ENCODE measurements at regions not wholly inside any gene's neighbourhood (a gene's known extent, or its start where the extent isn't known, plus 50 kb on each side); places are given as distances from the start of the nearest gene placed in this dataset.
A peak's percentile ranks its signal among the peaks of the same experiment; 100 is the strongest.

DNA sequence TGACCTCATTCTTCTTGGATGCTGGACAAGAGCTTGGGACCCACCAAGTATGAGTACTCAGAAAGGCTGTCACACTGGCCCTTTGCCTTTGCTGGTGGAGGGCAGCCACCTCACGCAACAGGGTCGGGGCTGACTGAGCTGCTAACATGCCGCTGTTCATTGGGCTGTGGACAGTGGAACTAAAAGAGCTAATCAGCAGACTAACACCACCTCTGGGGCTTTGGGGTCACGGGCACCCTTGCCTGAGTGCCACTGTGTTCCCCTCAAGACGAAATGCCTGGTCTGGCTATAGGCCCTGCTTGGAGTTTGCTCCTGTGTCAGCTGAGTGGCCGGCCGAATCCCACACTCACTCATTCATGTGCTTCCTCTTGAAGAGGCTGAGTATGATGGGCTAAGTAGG lies 559.6 kb downstream of the SPRY1 start:
- Histone ChIP-seq H2AFZ (no peak overlapping the region), H3K36me3 (ENCODE audit: low read depth) (no peaks in the 10 kb centered on the region), H3K4me1 (ENCODE audit: insufficient read depth) (peaks cover 22% of the 10 kb centered on the region), H3F3A (ENCODE audit: insufficient read depth) (peaks cover 20% of the 10 kb centered on the region), H3K4me2 (ENCODE audit: unreplicated experiment) (no peak overlapping the region), H3K79me2 (ENCODE audit: insufficient read depth) (no peaks in the 10 kb centered on the region), H3K4me3 (no peak overlapping the region), H4K20me1 (ENCODE audit: insufficient read depth) (no peaks in the 10 kb centered on the region), H3K9ac (no peak overlapping the region), H3K9me2 (ENCODE audit: insufficient read depth) (peaks cover 3% of the 10 kb centered on the region; the same call in 1 of the 2 replicates), H3K27me3 (replicated peaks; ENCODE audit: insufficient read depth) (no peaks in the 10 kb centered on the region), H3K27ac (no peak overlapping the region), H3K9me3 (ENCODE audit: low read depth) (no peaks in the 10 kb centered on the region)
- in situ Hi-C loops (cut with MboI), result no loop called here
- no peak for TF ChIP-seq EZH2 (IDR thresholded peaks at IDR 0.05; ENCODE audit: insufficient read depth, poor library complexity, severe bottlenecking)
- TF ChIP-seq EZH2phosphoT487 (IDR thresholded peaks at IDR 0.05; ENCODE audit: insufficient read depth, low read depth), result no peak
- 92 to 98% methylated on average over 7 of the region's 7 CpGs for WGBS, 2 experiments (ENCODE audit: low coverage in 1 of 2, low lambda C conversion rate in 2 of 2, missing lambda C conversion rate in 2 of 2)
- no peak for DNase-seq

- H2AFZ ChIP-seq, result peak overlapping the region; percentile 6; the same call in 1 of the 2 replicates
- H4K20me1 ChIP-seq (ENCODE audit: insufficient read depth), result no peaks in the 10 kb centered on the region
- H3K36me3 ChIP-seq (ENCODE audit: low read depth), result no peaks in the 10 kb centered on the region
- no peak for DNase-seq
- WGBS, 2 experiments (ENCODE audit: low coverage in 1 of 2, low lambda C conversion rate in 2 of 2, missing lambda C conversion rate in 2 of 2), result 30 to 35% methylated on average over 4 of the region's 4 CpGs
- H3F3A ChIP-seq (ENCODE audit: insufficient read depth), result no peaks in the 10 kb centered on the region
- H3K79me2 ChIP-seq (ENCODE audit: insufficient read depth), result no peaks in the 10 kb centered on the region
- no peak overlapping the region for H3K27ac ChIP-seq
- no peak overlapping the region for H3K4me3 ChIP-seq
- no peaks in the 10 kb centered on the region for H3K9me2 ChIP-seq (ENCODE audit: insufficient read depth)
- H3K27me3 ChIP-seq (replicated peaks; ENCODE audit: insufficient read depth), result no peaks in the 10 kb centered on the region
- in situ Hi-C loops (cut with MboI), result no loop called here
- no peak overlapping the region for H3K4me2 ChIP-seq (ENCODE audit: unreplicated experiment)
- no peak for TF ChIP-seq EZH2phosphoT487 (IDR thresholded peaks at IDR 0.05; ENCODE audit: insufficient read depth, low read depth)
- no peak for TF ChIP-seq EZH2 (IDR thresholded peaks at IDR 0.05; ENCODE audit: insufficient read depth, poor library complexity, severe bottlenecking)
- no peak overlapping the region for H3K9ac ChIP-seq
- H3K4me1 ChIP-seq (ENCODE audit: insufficient read depth), result no peaks in the 10 kb centered on the region
- no peaks in the 10 kb centered on the region for H3K9me3 ChIP-seq (ENCODE audit: low read depth)
Measured at GRCh38 chr4:123966990-123967769, 570.6 kb downstream of the SPRY1 start.

- WGBS, 2 experiments (ENCODE audit: low coverage in 1 of 2, low lambda C conversion rate in 2 of 2, missing lambda C conversion rate in 2 of 2), result 32 to 33% methylated on average over 1 of the region's 1 CpG
- no peaks in the 10 kb centered on the region for H4K20me1 ChIP-seq (ENCODE audit: insufficient read depth)
- TF ChIP-seq EZH2phosphoT487 (IDR thresholded peaks at IDR 0.05; ENCODE audit: insufficient read depth, low read depth) (no peak), EZH2 (IDR thresholded peaks at IDR 0.05; ENCODE audit: insufficient read depth, poor library complexity, severe bottlenecking) (no peak)
- DNase-seq, result no peak
- no peak overlapping the region for H3K4me3 ChIP-seq
- no peak overlapping the region for H3K27ac ChIP-seq
- H3K9me2 ChIP-seq (ENCODE audit: insufficient read depth), result no peaks in the 10 kb centered on the region
- H3K4me1 ChIP-seq (ENCODE audit: insufficient read depth), result no peaks in the 10 kb centered on the region
- no peaks in the 10 kb centered on the region for H3F3A ChIP-seq (ENCODE audit: insufficient read depth)
- H3K27me3 ChIP-seq (replicated peaks; ENCODE audit: insufficient read depth), result no peaks in the 10 kb centered on the region
- no peaks in the 10 kb centered on the region for H3K9me3 ChIP-seq (ENCODE audit: low read depth)
- no peak overlapping the region for H2AFZ ChIP-seq
- H3K36me3 ChIP-seq (ENCODE audit: low read depth), result no peaks in the 10 kb centered on the region
- H3K79me2 ChIP-seq (ENCODE audit: insufficient read depth), result no peaks in the 10 kb centered on the region
- no peak overlapping the region for H3K9ac ChIP-seq
- no peak overlapping the region for H3K4me2 ChIP-seq (ENCODE audit: unreplicated experiment)
- in situ Hi-C loops (cut with MboI), result no loop called here
Measured at GRCh38 chr4:123972031-123972430, 575.4 kb downstream of the SPRY1 start.

- Histone ChIP-seq H3K4me2 (ENCODE audit: unreplicated experiment) (no peak overlapping the region), H3K27ac (no peak overlapping the region), H3K79me2 (ENCODE audit: insufficient read depth) (no peaks in the 10 kb centered on the region), H4K20me1 (ENCODE audit: insufficient read depth) (no peaks in the 10 kb centered on the region), H3K27me3 (replicated peaks; ENCODE audit: insufficient read depth) (no peaks in the 10 kb centered on the region), H3K4me1 (ENCODE audit: insufficient read depth) (no peaks in the 10 kb centered on the region), H3K36me3 (ENCODE audit: low read depth) (no peaks in the 10 kb centered on the region), H3K4me3 (no peak overlapping the region), H3K9me2 (ENCODE audit: insufficient read depth) (no peaks in the 10 kb centered on the region), H3K9ac (no peak overlapping the region), H3F3A (ENCODE audit: insufficient read depth) (no peaks in the 10 kb centered on the region), H2AFZ (no peak overlapping the region), H3K9me3 (ENCODE audit: low read depth) (no peaks in the 10 kb centered on the region)
- DNase-seq, result no peak
- 36 to 38% methylated on average over 2 of the region's 2 CpGs for WGBS, 2 experiments (ENCODE audit: low coverage in 1 of 2, low lambda C conversion rate in 2 of 2, missing lambda C conversion rate in 2 of 2)
- TF ChIP-seq EZH2phosphoT487 (IDR thresholded peaks at IDR 0.05; ENCODE audit: insufficient read depth, low read depth), result no peak
- no peak for TF ChIP-seq EZH2 (IDR thresholded peaks at IDR 0.05; ENCODE audit: insufficient read depth, poor library complexity, severe bottlenecking)
- in situ Hi-C loops (cut with MboI), result no loop called here
Measured at GRCh38 chr4:123974386-123975149, 578.0 kb downstream of the SPRY1 start.
